ENCODE measurements at regions not wholly inside any gene's neighbourhood (a gene's known extent, or its start where the extent isn't known, plus 50 kb on each side); places are given as distances from the start of the nearest gene placed in this dataset.
"Not testable (repeated sequence)": the region's sequence is repeated elsewhere in the genome, so short reads cannot be mapped to it uniquely, and the experiment has no call there.

GRCh38 chr1:221997012-221997411 is 255.1 kb upstream of the DUSP10 start:
- DNase-seq (ENCODE audit: low read depth) = not testable (repeated sequence)

GRCh38 chr1:221994939-221995338 is 253.1 kb upstream of the DUSP10 start:
- DNase-seq (ENCODE audit: low read depth) = no peak

GRCh38 chr1:221994274-221994698 is 252.4 kb upstream of the DUSP10 start:
- DNase-seq (ENCODE audit: low read depth) = no peak

- DNase-seq (ENCODE audit: low read depth) = no peak
Measured at GRCh38 chr1:221993444-221993948, 251.6 kb upstream of the DUSP10 start.

- no peak for DNase-seq (ENCODE audit: low read depth)
Measured at GRCh38 chr1:221992427-221992826, 250.5 kb upstream of the DUSP10 start.

GRCh38 chr1:221991221-221991620 is 249.3 kb upstream of the DUSP10 start:
- no peak for DNase-seq (ENCODE audit: low read depth)

- no peak for DNase-seq (ENCODE audit: low read depth)
Measured at GRCh38 chr1:221989741-221990140, 247.9 kb upstream of the DUSP10 start.

GRCh38 chr1:221988829-221989228 is 246.9 kb upstream of the DUSP10 start:
- DNase-seq (ENCODE audit: low read depth) = no peak

- no peak for DNase-seq (ENCODE audit: low read depth)
Measured at GRCh38 chr1:221987860-221988520, 246.1 kb upstream of the DUSP10 start.

- no peak for DNase-seq (ENCODE audit: low read depth)
Measured at GRCh38 chr1:221983444-221983843, 241.6 kb upstream of the DUSP10 start.

- DNase-seq (ENCODE audit: low read depth) = no peak
Measured at GRCh38 chr1:221981461-221981860, 239.6 kb upstream of the DUSP10 start.

- DNase-seq (ENCODE audit: low read depth) = no peak
Measured at GRCh38 chr1:221979444-221980032, 237.6 kb upstream of the DUSP10 start.

- not testable (repeated sequence) for DNase-seq (ENCODE audit: low read depth)
Measured at GRCh38 chr1:221978631-221979334, 236.9 kb upstream of the DUSP10 start.

- DNase-seq (ENCODE audit: low read depth) = not testable (repeated sequence)
Measured at GRCh38 chr1:221973787-221974186, 231.9 kb upstream of the DUSP10 start.

GRCh38 chr1:221972276-221973235 is 230.7 kb upstream of the DUSP10 start:
- DNase-seq (ENCODE audit: low read depth) = no peak

GRCh38 chr1:221971035-221971434 is 229.1 kb upstream of the DUSP10 start:
- DNase-seq (ENCODE audit: low read depth) = not testable (repeated sequence)

GRCh38 chr1:221969298-221969858 is 227.5 kb upstream of the DUSP10 start:
- not testable (repeated sequence) for DNase-seq (ENCODE audit: low read depth)

- DNase-seq (ENCODE audit: low read depth) = not testable (repeated sequence)
Measured at GRCh38 chr1:221967538-221967937, 225.6 kb upstream of the DUSP10 start.

- DNase-seq (ENCODE audit: low read depth) = not testable (repeated sequence)
Measured at GRCh38 chr1:221966888-221967287, 225.0 kb upstream of the DUSP10 start.

GRCh38 chr1:221965891-221966290 is 224.0 kb upstream of the DUSP10 start:
- DNase-seq (ENCODE audit: low read depth) = not testable (repeated sequence)

GRCh38 chr1:221965252-221965651 is 223.4 kb upstream of the DUSP10 start:
- no peak for DNase-seq (ENCODE audit: low read depth)

All from T-helper 22 cell (primary cell).